Activated naive CD4-positive, alpha-beta T cell treated with anti-CD3 and anti-CD28 coated beads for 36 hours (primary cell): ENCODE measurements at regions not wholly inside any gene's neighbourhood (a gene's known extent, or its start where the extent isn't known, plus 50 kb on each side); places are given as distances from the start of the nearest gene placed in this dataset.
A peak's percentile ranks its signal among the peaks of the same experiment; 100 is the strongest.

Experiments used
- CTCF ChIA-PET: fragments of 350-600 bp; sonication (Branson Sonifier 250); formaldehyde crosslinking; loops from one replicate; lab custom pipeline; 2021; ENCODE audit warnings: antibody characterized with exemption; lab: Charles Lee
- DNase-seq: peaks from one replicate; pipeline ENCODE4 v3.0.0-alpha.2; 2020
- H3K27ac Mint-ChIP-seq: one replicate; pipeline ENCODE4 v1.8.0; 2021; ENCODE audit warnings: mild to moderate bottlenecking, mixed read lengths
- H3K27me3 Mint-ChIP-seq: one replicate; pipeline ENCODE4 v1.8.0; 2021; ENCODE audit warnings: low read depth, mixed read lengths
- H3K36me3 Mint-ChIP-seq: one replicate; pipeline ENCODE4 v1.8.0; 2021; ENCODE audit warnings: low read depth, mixed read lengths
- H3K4me1 Mint-ChIP-seq: one replicate; pipeline ENCODE4 v1.8.0; 2021; ENCODE audit warnings: low read depth, mixed read lengths
- H3K4me3 Mint-ChIP-seq: one replicate; pipeline ENCODE4 v1.8.0; 2021; ENCODE audit warnings: mild to moderate bottlenecking, moderate library complexity, mixed read lengths
- H3K9me3 Mint-ChIP-seq: one replicate; pipeline ENCODE4 v1.8.0; 2021; ENCODE audit warnings: mixed read lengths
- intact Hi-C: fragments of 100-400 bp; cut with micrococcal nuclease; formaldehyde crosslinking; loops from one replicate; pipeline ENCODE4 v1.15.1; 2023

DNA sequence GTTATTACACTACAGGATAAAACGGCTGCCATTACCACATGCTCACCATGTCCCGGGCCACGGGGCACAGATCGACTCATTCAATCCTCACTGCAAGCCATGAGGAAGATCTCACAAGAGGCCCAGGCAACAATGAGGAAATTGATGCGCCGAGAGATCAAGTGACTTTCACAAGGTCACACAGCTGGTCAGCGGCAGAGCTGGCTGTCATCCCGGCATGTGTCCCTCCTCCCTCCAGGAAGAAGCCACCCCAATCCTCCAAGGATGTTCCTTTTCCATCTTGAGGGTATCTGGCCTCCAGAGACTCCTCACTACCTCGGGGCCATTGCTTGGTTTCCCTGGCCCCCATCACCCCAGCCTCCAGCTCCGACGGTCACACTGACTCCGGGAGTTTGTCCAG lies 65.3 kb upstream of the GLI2 start:
- Mint-ChIP-seq H3K9me3 (peaks cover 14% of the 10 kb centered on the region), H3K4me1 (no peaks in the 10 kb centered on the region), H3K27me3 (peaks cover 28% of the 10 kb centered on the region), H3K27ac (no peak overlapping the region), H3K4me3 (no peak overlapping the region), H3K36me3 (peaks cover 3% of the 10 kb centered on the region)
- DNase-seq, result no peak
- intact Hi-C loops, result no loop called here
- CTCF ChIA-PET, result interaction anchor here (3.4 kb wide), 1 partner anchor 11 kb away, joined by 13 read pairs; no protein-coding TSS in a partner anchor

- no peak overlapping the region for H3K4me3 Mint-ChIP-seq
- peaks cover 11% of the 10 kb centered on the region for H3K9me3 Mint-ChIP-seq
- DNase-seq, result no peak
- intact Hi-C loops, result no loop called here
- H3K36me3 Mint-ChIP-seq, result peaks cover 3% of the 10 kb centered on the region
- peaks cover 2% of the 10 kb centered on the region for H3K4me1 Mint-ChIP-seq
- H3K27ac Mint-ChIP-seq, result no peak overlapping the region
- peaks cover 31% of the 10 kb centered on the region for H3K27me3 Mint-ChIP-seq
- CTCF ChIA-PET, result interaction anchor here (3.4 kb wide), 1 partner anchor 10 kb away, joined by 13 read pairs; no protein-coding TSS in a partner anchor
Observed at GRCh38 chr2:120670771-120671480, 64.7 kb upstream of the GLI2 start.

GRCh38 chr2:120672526-120673204 lies 63.0 kb upstream of the GLI2 start:
- CTCF ChIA-PET, result interaction anchor here (1.0 kb wide), 1 partner anchor 8 kb away, joined by 3 read pairs; no protein-coding TSS in a partner anchor
- intact Hi-C loops, result no loop called here
- H3K27ac Mint-ChIP-seq, result no peak overlapping the region

DNA sequence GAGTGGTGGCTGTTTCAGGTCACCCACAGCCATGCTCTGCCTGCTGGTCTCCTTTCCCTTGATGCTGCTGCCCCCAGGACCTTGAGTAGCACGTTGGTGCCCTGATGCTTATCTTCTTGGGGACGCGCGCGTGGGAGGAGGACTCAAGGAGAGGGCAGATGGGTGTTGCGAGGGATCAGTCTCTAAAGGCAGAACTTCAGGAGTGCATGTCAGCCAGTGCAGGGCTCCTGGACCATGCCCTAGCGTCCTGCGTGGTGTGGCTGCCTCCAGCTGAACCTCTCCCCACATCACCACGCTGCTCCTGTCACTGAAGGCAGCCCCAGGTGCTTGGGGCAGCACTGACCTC lies 62.5 kb upstream of the GLI2 start:
- Mint-ChIP-seq H3K36me3 (no peaks in the 10 kb centered on the region), H3K4me3 (no peak overlapping the region), H3K27me3 (peaks cover 39% of the 10 kb centered on the region), H3K27ac (no peak overlapping the region), H3K4me1 (peaks cover 2% of the 10 kb centered on the region), H3K9me3 (no peaks in the 10 kb centered on the region)
- CTCF ChIA-PET, result no interaction called here
- intact Hi-C loops, result no loop called here
- DNase-seq, result no peak

More at GRCh38 chr2:120672526-120673204, 63.0 kb upstream of the GLI2 start:
- Mint-ChIP-seq H3K9me3 (peaks cover 3% of the 10 kb centered on the region), H3K27me3 (peaks cover 39% of the 10 kb centered on the region), H3K36me3 (no peaks in the 10 kb centered on the region), H3K4me1 (peaks cover 2% of the 10 kb centered on the region), H3K4me3 (no peak overlapping the region)
- no peak for DNase-seq

- Mint-ChIP-seq H3K9me3 (no peaks in the 10 kb centered on the region), H3K27ac (no peak overlapping the region), H3K36me3 (no peaks in the 10 kb centered on the region), H3K4me3 (no peak overlapping the region), H3K4me1 (peaks cover 2% of the 10 kb centered on the region), H3K27me3 (peaks cover 35% of the 10 kb centered on the region)
- no peak for DNase-seq
- intact Hi-C loops, result loop anchor here (2.0 kb wide), 1 partner anchor 971 kb away; no protein-coding TSS in a partner anchor
- CTCF ChIA-PET, result no interaction called here
Observed at GRCh38 chr2:120673571-120674061, 62.1 kb upstream of the GLI2 start.

GRCh38 chr2:120674246-120675170 lies 61.2 kb upstream of the GLI2 start:
- no peak overlapping the region for H3K4me3 Mint-ChIP-seq
- no peaks in the 10 kb centered on the region for H3K36me3 Mint-ChIP-seq
- intact Hi-C loops, result loop anchor here (1.0 to 5.0 kb wide), 6 partner anchors 232 to 972 kb away; no protein-coding TSS in a partner anchor
- no peak overlapping the region for H3K27ac Mint-ChIP-seq
- H3K9me3 Mint-ChIP-seq, result no peaks in the 10 kb centered on the region
- H3K4me1 Mint-ChIP-seq, result peaks cover 2% of the 10 kb centered on the region
- CTCF ChIA-PET, result interaction anchor here (0.6 to 1.7 kb wide), 5 partner anchors 15 to 874 kb away, joined by 3 to 7 read pairs (median 5); no protein-coding TSS in a partner anchor
- no peak for DNase-seq
- peaks cover 27% of the 10 kb centered on the region for H3K27me3 Mint-ChIP-seq

GRCh38 chr2:120675460-120676130 lies 60.1 kb upstream of the GLI2 start:
- H3K9me3 Mint-ChIP-seq, result no peaks in the 10 kb centered on the region
- peaks cover 17% of the 10 kb centered on the region for H3K27me3 Mint-ChIP-seq
- no peak overlapping the region for H3K4me3 Mint-ChIP-seq
- no peaks in the 10 kb centered on the region for H3K36me3 Mint-ChIP-seq
- H3K27ac Mint-ChIP-seq, result no peak overlapping the region
- peak; percentile 65 for DNase-seq
- peaks cover 2% of the 10 kb centered on the region for H3K4me1 Mint-ChIP-seq
- CTCF ChIA-PET, result interaction anchor here (0.8 to 1.7 kb wide), 6 partner anchors 14 to 499 kb away, joined by 3 to 7 read pairs (median 4); no protein-coding TSS in a partner anchor
- intact Hi-C loops, result loop anchor here (1.0 to 5.0 kb wide), 6 partner anchors 233 to 973 kb away; no protein-coding TSS in a partner anchor

DNA sequence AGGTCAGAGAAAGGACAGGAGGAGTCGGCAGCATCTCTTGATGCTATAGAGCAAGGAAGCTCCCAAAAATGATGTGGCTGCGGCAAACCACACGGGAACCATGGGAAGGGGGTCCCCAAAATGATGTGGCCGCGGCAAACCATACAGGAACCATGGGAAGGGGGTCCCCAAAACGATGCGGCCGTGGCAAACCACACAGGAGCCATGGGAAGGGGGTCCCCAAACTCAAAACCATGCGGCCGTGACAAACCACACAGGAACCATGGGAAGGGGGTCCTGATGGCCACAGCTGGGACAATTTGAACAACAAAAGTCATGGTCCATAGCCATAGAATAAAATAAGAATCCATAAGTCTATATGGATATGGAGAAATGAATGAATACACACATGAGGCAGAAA lies 58.4 kb upstream of the GLI2 start:
- Mint-ChIP-seq H3K9me3 (no peaks in the 10 kb centered on the region), H3K27me3 (peaks cover 14% of the 10 kb centered on the region), H3K4me1 (peaks cover 2% of the 10 kb centered on the region), H3K4me3 (no peak overlapping the region), H3K27ac (no peak overlapping the region), H3K36me3 (no peaks in the 10 kb centered on the region)
- DNase-seq, result no peak
- intact Hi-C loops, result loop anchor here (5.0 kb wide), 2 partner anchors 235 to 450 kb away; no protein-coding TSS in a partner anchor
- CTCF ChIA-PET, result interaction anchor here (0.6 to 1.2 kb wide), 5 partner anchors 10 to 1261 kb away, joined by 3 to 4 read pairs (median 3); no protein-coding TSS in a partner anchor

DNA sequence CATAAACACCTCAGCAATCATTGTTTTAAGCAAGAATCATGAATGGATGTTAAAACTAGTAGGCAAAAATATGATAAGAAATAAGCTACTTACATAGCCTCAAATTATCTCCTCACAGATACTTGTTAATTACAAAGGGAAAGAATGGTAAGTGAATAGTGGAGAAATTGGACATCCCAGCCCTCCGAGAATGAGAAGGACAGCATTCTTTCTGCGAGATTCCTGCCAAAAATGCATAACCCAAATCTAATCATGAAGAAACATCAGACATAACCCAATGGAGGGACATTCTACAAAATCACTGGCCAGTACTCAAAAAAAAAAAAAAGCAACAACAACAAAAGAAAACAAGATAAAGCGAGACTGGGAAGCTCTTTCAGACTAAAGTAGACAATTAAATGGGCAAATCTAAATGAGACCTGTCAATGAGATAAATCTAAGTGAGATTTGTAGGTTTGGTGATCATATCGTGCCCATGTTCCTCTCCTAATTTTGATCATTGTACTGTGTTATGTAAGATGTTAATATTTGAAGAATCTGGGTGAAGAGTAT lies 57.9 kb upstream of the GLI2 start:
- intact Hi-C loops, result loop anchor here (5.0 kb wide), 2 partner anchors 235 to 450 kb away; no protein-coding TSS in a partner anchor
- Mint-ChIP-seq H3K4me1 (peaks cover 2% of the 10 kb centered on the region), H3K36me3 (no peaks in the 10 kb centered on the region), H3K9me3 (no peaks in the 10 kb centered on the region), H3K4me3 (no peak overlapping the region), H3K27ac (no peak overlapping the region), H3K27me3 (peaks cover 14% of the 10 kb centered on the region)
- no peak for DNase-seq
- CTCF ChIA-PET, result interaction anchor here (0.6 to 1.2 kb wide), 7 partner anchors 9 to 1261 kb away, joined by 3 to 5 read pairs (median 3); no protein-coding TSS in a partner anchor

DNA sequence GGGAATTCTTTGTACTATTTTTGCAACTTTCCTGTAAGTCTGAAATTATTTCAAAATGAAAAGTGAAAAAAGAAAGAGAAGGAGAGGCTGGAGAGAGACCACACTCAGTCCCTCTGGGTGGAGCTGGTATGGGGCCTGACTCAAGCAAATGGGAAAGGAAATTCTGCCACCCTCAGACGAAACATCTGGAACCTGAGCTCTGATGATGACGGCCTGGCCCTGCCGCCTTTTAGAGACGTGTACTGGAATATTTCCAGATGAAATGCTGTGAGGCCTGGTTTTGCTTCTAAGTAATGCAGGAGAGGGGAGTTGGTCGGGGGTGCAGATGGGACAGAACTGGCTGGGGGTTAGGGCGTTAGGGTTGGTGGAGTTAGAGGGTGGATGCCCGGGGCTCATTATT lies 57.4 kb upstream of the GLI2 start:
- Mint-ChIP-seq H3K27me3 (peaks cover 14% of the 10 kb centered on the region), H3K27ac (no peak overlapping the region), H3K4me1 (peaks cover 2% of the 10 kb centered on the region), H3K9me3 (no peaks in the 10 kb centered on the region), H3K4me3 (no peak overlapping the region), H3K36me3 (no peaks in the 10 kb centered on the region)
- CTCF ChIA-PET, result interaction anchor here (0.6 to 1.0 kb wide), 4 partner anchors 9 to 401 kb away, joined by 3 to 5 read pairs (median 4); no protein-coding TSS in a partner anchor
- intact Hi-C loops, result loop anchor here (5.0 kb wide), 2 partner anchors 236 to 451 kb away; no protein-coding TSS in a partner anchor
- no peak for DNase-seq

DNA sequence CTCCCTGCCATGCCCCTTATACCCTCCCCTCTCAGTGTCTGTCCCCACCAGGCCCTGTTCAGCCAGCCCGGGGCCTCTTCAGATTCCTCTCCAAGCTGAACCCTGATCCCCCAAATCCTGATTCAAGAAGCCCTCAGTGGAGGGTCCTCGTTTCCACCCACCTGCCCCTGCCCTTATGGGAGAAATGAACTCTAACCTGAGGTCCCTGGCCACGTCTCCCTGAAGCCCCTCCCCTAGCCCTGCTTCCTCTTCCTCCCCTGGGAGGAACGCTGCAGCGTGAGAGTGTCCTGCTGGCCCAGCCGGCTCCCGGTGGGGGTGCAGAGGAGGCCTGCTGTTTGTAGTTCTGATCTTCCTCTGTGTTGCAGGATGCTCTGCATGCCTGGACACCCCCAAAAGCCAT lies 56.7 kb upstream of the GLI2 start:
- Mint-ChIP-seq H3K4me1 (peaks cover 2% of the 10 kb centered on the region), H3K27ac (no peak overlapping the region), H3K36me3 (no peaks in the 10 kb centered on the region), H3K27me3 (peaks cover 17% of the 10 kb centered on the region), H3K4me3 (no peak overlapping the region), H3K9me3 (no peaks in the 10 kb centered on the region)
- CTCF ChIA-PET, result no interaction called here
- DNase-seq, result no peak
- intact Hi-C loops, result loop anchor here (5.0 kb wide), 2 partner anchors 237 to 452 kb away; no protein-coding TSS in a partner anchor
